Endodermal cell (in vitro differentiated cells): ENCODE measurements at regions not wholly inside any gene's neighbourhood (a gene's known extent, or its start where the extent isn't known, plus 50 kb on each side); places are given as distances from the start of the nearest gene placed in this dataset.

Experiments used
- DNase-seq: peaks from one replicate; pipeline ENCODE4 v3.0.0-alpha.2; 2017
- H3K27ac ChIP-seq: 2 replicates; pipeline ENCODE4 v1.5.1; 2013; ENCODE audit warnings: mild to moderate bottlenecking, low read depth, low read length, moderate library complexity
- H3K27me3 ChIP-seq: 2 replicates; pipeline ENCODE4 v1.6.1; 2013; ENCODE audit warnings: mild to moderate bottlenecking, low read length, moderate library complexity; ENCODE audit not compliant: insufficient read depth, control insufficient read depth, poor library complexity, severe bottlenecking
- H3K36me3 ChIP-seq: 2 replicates; pipeline ENCODE4 v1.7.0; 2013; ENCODE audit warnings: mild to moderate bottlenecking, low read length, moderate library complexity; ENCODE audit not compliant: control insufficient read depth, insufficient read depth
- H3K4me1 ChIP-seq: one replicate; pipeline ENCODE4 v1.7.0; 2013; ENCODE audit warnings: low read length; ENCODE audit not compliant: control insufficient read depth, insufficient read depth
- H3K4me3 ChIP-seq: 2 replicates; pipeline ENCODE4 v1.5.1; 2013; ENCODE audit warnings: mild to moderate bottlenecking, low read length, moderate library complexity
- H3K9ac ChIP-seq: 2 replicates; pipeline ENCODE4 v1.6.1; 2013; ENCODE audit warnings: mild to moderate bottlenecking, low read length, moderate library complexity; ENCODE audit not compliant: poor library complexity, severe bottlenecking; ENCODE audit errors: extremely low read depth
- H3K9me3 ChIP-seq: 2 replicates; pipeline ENCODE4 v1.6.1; 2013; ENCODE audit warnings: mild to moderate bottlenecking, low read length, moderate library complexity; ENCODE audit not compliant: control insufficient read depth
- H3K27ac Mint-ChIP-seq: 2 replicates; pipeline ENCODE4 v1.8.0; 2020; ENCODE audit warnings: mixed read lengths
- H3K27me3 Mint-ChIP-seq: 2 replicates; pipeline ENCODE4 v1.8.0; 2021; ENCODE audit warnings: mild to moderate bottlenecking, mixed read lengths; ENCODE audit not compliant: insufficient read depth
- H3K36me3 Mint-ChIP-seq: 2 replicates; pipeline ENCODE4 v1.8.0; 2020; ENCODE audit warnings: low read depth, mixed read lengths
- H3K4me1 Mint-ChIP-seq: 2 replicates; pipeline ENCODE4 v1.8.0; 2020; ENCODE audit warnings: mixed read lengths
- H3K4me3 Mint-ChIP-seq: 2 replicates; pipeline ENCODE4 v1.8.0; 2020; ENCODE audit warnings: mild to moderate bottlenecking, moderate library complexity, mixed read lengths
- H3K9me3 Mint-ChIP-seq: 2 replicates; pipeline ENCODE4 v1.8.0; 2020; ENCODE audit warnings: mild to moderate bottlenecking, mixed read lengths
- WGBS, 2 experiments: methylation state at CpG; one replicate each; pipeline versions ENCODE4 v1.1.5 to v1.1.7; 2013; ENCODE audit warnings: missing lambda C conversion rate in 2 of 2, mixed read lengths in 1 of 2; ENCODE audit not compliant: insufficient coverage in 1 of 2, insufficient read length in 1 of 2; 5-methylcytosine and 5-hydroxymethylcytosine counted together
- TF ChIP-seq, protein P1 (sequence below): fragments of 200-600 bp; sonication (generic); conservative IDR thresholded peaks from 2 replicates; pipeline ENCODE4 v1.5.0; 2021; ENCODE audit warnings: antibody characterized with exemption, mild to moderate bottlenecking

DNA sequence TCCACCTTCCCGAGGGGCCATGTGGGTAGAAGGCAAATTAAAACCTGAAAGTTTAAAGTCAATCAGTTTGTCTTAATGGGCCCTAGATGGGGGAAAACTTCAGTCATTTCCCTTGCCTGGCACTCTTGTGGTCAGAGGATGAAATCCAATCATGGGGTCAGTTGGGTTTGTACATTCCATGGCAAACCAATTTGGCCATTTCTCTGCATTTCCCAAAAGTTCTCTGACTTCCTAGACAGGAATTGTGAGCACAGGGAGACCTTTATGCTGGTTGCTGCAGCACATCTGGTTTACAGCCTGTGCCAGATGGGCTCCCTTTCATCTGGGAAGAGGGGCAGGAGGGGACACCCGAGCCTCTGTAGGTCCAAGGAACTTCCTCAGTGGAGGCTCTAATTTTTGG is 113.0 kb downstream of the CYP26A1 start:
- H3K36me3 Mint-ChIP-seq: no peaks in the 10 kb centered on the region
- peaks cover 6% of the 10 kb centered on the region for H3K9me3 ChIP-seq
- H3K4me1 Mint-ChIP-seq: peaks cover 3% of the 10 kb centered on the region
- H3K4me3 ChIP-seq: no peak overlapping the region
- 83 to 96% methylated on average over 1 to 2 of the region's 2 CpGs for WGBS, 2 experiments
- peaks cover 24% of the 10 kb centered on the region for H3K9me3 Mint-ChIP-seq
- peaks cover 2% of the 10 kb centered on the region for H3K27me3 Mint-ChIP-seq
- H3K27ac Mint-ChIP-seq: no peak overlapping the region
- DNase-seq: no peak
- H3K27ac ChIP-seq: no peak overlapping the region
- no peak overlapping the region for H3K9ac ChIP-seq
- no peaks in the 10 kb centered on the region for H3K27me3 ChIP-seq
- no peak overlapping the region for H3K4me3 Mint-ChIP-seq
- peaks cover 1% of the 10 kb centered on the region for H3K4me1 ChIP-seq
- H3K36me3 ChIP-seq: no peaks in the 10 kb centered on the region
- TF ChIP-seq, protein P1, sequence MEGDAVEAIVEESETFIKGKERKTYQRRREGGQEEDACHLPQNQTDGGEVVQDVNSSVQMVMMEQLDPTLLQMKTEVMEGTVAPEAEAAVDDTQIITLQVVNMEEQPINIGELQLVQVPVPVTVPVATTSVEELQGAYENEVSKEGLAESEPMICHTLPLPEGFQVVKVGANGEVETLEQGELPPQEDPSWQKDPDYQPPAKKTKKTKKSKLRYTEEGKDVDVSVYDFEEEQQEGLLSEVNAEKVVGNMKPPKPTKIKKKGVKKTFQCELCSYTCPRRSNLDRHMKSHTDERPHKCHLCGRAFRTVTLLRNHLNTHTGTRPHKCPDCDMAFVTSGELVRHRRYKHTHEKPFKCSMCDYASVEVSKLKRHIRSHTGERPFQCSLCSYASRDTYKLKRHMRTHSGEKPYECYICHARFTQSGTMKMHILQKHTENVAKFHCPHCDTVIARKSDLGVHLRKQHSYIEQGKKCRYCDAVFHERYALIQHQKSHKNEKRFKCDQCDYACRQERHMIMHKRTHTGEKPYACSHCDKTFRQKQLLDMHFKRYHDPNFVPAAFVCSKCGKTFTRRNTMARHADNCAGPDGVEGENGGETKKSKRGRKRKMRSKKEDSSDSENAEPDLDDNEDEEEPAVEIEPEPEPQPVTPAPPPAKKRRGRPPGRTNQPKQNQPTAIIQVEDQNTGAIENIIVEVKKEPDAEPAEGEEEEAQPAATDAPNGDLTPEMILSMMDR: no peak

- no peaks in the 10 kb centered on the region for H3K27me3 ChIP-seq
- no peak overlapping the region for H3K9ac ChIP-seq
- H3K27ac ChIP-seq: no peak overlapping the region
- no peaks in the 10 kb centered on the region for H3K36me3 Mint-ChIP-seq
- no peak for DNase-seq
- H3K4me1 Mint-ChIP-seq: peaks cover 7% of the 10 kb centered on the region
- H3K27ac Mint-ChIP-seq: no peak overlapping the region
- no peak overlapping the region for H3K4me3 Mint-ChIP-seq
- no peaks in the 10 kb centered on the region for H3K4me1 ChIP-seq
- H3K9me3 Mint-ChIP-seq: peaks cover 7% of the 10 kb centered on the region
- H3K36me3 ChIP-seq: no peaks in the 10 kb centered on the region
- no peak overlapping the region for H3K4me3 ChIP-seq
- peaks cover 6% of the 10 kb centered on the region for H3K9me3 ChIP-seq
- TF ChIP-seq, protein P1: no peak
- 93 to 96% methylated on average over 2 to 3 of the region's 3 CpGs for WGBS, 2 experiments
- H3K27me3 Mint-ChIP-seq: peaks cover under 1% of the 10 kb centered on the region
These were observed 116.3 kb downstream of the CYP26A1 start for GRCh38 chr10:93189944-93190343.

GRCh38 chr10:93190372-93190771 is 116.7 kb downstream of the CYP26A1 start:
- H3K27ac Mint-ChIP-seq: no peak overlapping the region
- Histone ChIP-seq H3K9ac (no peak overlapping the region), H3K4me3 (no peak overlapping the region), H3K9me3 (peaks cover 6% of the 10 kb centered on the region), H3K36me3 (no peaks in the 10 kb centered on the region), H3K27me3 (no peaks in the 10 kb centered on the region), H3K4me1 (no peaks in the 10 kb centered on the region), H3K27ac (no peak overlapping the region)
- no peaks in the 10 kb centered on the region for H3K36me3 Mint-ChIP-seq
- TF ChIP-seq, protein P1: no peak
- no peak for DNase-seq
- H3K4me3 Mint-ChIP-seq: no peak overlapping the region
- peaks cover 3% of the 10 kb centered on the region for H3K9me3 Mint-ChIP-seq
- H3K27me3 Mint-ChIP-seq: no peaks in the 10 kb centered on the region
- 98 to 100% methylated on average over 1 to 2 of the region's 3 CpGs for WGBS, 2 experiments
- peaks cover 7% of the 10 kb centered on the region for H3K4me1 Mint-ChIP-seq
